NCI-H1930 (cell line): ENCODE measurements at regions not wholly inside any gene's neighbourhood (a gene's known extent, or its start where the extent isn't known, plus 50 kb on each side); places are given as distances from the start of the nearest gene placed in this dataset.

Experiments
- DNase-seq, 2 experiments: peaks; one replicate each; lab custom pipeline; 2025; lab: John Stamatoyannopoulos, UW

DNA sequence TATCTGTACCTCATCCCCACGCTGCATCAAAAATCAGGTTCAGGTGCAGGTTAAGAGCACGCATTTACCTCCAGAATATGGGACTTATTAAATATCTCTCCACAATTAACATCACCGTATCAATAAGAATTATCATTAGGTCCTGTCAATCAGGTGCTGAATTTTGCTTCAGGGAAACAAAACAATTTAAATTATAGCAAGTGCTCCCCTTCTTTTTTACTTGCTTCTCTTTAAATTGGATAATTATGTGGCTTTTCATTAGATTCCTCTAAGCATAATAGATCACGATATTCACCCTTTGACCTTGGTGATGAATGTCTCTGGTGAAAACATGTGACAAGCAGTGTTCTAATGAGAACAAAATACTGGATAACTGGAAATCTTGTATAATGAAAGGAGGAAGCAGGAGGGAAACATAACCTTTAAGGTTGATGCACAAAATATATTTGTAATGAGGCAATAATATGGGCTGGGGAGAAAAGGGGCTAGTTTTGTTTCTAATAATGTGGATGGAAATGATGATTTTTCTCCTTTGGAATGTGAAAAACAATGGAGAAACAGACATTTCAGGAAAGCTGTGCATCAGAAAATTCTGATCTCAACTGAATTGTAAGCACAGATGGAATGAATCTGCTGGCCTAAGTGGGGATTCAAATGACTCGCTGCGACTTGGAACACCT, 166.9 kb downstream of the SNX10 start:
- no peak for DNase-seq

DNA sequence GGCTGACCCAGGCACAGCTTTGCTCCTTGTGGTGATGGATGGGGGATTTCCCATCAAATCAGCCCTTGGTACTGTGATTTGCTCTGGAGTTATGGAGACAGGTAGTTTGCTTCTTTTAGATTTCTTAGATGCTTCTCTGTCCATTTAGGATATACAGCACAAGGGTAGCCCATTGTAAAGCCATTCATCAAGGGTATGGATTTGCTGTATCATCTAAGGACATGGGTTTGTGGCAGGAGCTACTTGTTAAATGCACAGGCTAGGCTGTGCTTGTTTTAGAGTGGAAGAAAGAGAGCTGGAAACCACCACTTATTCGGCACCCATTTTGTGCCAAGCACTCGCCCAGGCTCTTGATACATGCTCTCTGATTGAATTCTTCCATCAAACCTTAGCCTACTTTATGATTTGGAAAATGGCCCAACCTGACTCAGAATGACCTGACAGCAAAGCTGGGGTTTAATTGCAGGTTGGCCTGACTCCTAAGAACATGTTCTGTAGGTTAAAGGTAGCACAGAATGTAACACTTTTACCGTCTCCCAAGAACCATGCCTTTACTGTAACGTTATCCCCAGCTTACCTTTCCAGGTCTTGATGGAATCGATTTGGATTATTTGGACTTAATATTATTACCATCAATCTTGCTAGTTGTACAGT, 168.0 kb downstream of the SNX10 start:
- DNase-seq, result no peak

DNA sequence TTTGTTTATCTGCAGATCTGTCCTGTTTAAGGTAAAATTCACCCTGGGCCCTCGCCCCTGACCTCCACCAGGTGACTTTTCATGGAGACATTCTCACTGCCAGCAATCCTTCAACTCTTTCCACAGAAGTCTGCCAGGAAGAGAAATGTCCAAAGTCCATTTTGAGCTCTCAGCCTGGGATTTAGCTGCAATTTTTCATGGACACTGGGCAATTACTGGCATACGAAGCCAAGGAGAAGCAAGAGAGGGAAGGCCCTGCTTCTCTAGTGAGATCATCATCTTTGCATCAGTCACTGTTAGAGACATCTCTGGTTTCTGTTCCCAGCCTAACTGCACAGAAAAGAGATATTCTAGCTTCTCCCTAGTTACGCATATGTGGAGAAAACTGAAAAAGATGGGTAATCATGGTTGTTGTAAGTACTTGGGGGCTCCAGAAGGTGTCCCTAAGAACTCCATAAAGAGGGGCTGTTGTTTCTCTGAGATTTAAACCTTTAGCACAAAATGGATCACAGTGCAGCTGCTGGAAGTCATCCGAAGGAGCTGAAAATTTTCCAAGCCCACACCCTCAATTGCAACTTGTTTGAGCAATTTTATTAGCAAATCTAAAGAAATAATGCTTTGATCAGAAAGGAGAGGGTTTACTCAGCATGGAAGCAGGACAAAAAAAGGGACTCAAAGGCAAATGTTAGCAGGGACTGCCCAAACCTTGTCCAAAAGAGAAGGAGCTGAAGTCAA, 168.9 kb downstream of the SNX10 start:
- no peak for DNase-seq

- DNase-seq, result no peak
Observed at GRCh38 chr7:26461518-26461917, 169.9 kb downstream of the SNX10 start.

DNA sequence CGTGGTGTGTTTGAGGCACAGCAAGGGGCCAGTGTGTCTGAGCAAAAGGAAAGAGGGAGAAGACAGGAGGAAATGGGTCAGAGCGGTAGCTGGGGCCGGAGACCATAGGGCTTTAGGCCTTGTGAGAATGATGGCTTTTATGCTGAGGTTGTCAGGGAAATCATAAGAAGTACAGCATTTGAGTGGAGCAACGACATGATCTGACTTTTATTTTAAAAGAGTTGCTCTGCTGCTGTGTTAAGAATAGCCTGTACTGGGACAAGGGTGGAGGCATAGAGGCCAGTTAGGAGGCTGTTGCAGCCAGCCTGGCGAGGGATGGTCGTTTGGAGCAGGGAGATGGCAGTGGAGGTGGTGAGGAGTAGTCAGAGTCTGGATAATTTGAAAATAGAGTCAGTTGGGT, 174.3 kb downstream of the SNX10 start:
- no peak for DNase-seq

DNA sequence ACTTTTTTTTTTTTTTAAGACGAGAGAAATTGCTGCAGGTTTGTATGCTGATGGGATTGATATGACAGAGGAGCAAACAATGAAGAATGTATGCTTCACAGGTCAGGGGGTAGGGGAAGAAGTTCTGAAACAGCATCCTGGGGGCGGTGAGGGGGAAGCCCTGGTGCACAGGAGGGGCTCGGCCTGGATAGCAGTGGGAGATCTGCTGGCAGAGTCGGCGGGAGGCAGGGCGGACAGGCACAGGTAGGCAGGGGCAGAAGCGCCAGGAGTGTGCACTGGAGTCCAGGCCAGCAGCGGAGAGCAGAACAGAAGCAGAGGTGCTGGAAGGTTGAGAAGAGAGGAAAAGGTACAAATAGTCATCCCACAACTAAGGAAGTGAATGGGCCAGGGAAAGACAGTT, 175.4 kb downstream of the SNX10 start:
- DNase-seq, result no peak

DNA sequence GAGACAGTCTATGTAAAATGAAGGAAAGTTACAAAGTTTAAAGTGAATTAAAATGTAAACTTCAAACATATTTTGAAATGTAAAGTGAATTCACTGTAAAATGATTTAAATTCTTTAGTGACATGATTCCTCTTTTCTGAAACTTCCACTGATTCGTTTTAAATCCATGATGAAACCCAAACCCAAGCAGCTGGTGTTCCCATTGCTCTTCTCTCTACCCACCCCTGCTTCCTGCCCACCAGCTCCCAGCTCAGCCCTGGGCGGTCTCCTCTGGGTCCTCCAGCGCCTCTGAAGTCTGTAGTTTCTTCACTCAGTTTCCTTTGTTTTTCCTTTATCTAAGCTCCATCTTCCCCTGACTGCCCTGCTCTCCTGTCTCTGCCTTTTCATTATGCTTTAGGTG, 175.9 kb downstream of the SNX10 start:
- DNase-seq, result no peak

GRCh38 chr7:26468625-26469024, 177.0 kb downstream of the SNX10 start:
- no peak for DNase-seq

DNA sequence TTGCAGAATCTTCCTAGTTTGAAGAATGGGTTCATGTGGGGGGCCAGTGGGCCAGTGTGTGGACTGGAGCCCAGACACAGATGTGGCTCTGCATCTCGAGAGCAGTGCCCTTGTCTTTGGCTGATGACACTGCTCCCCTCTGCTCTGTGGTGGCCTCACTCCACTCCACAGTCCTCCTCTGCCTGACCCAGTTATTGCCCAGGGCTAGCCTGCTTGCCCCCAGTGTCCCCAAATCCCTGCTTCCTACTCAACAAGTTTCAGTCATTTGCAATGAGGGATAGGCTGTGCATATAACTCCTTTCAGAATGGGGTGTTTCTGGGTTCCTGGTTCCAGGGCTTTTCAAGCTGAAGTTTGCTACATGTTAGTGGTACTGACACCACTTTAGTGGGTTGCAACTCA, 177.5 kb downstream of the SNX10 start:
- no peak for DNase-seq

DNA sequence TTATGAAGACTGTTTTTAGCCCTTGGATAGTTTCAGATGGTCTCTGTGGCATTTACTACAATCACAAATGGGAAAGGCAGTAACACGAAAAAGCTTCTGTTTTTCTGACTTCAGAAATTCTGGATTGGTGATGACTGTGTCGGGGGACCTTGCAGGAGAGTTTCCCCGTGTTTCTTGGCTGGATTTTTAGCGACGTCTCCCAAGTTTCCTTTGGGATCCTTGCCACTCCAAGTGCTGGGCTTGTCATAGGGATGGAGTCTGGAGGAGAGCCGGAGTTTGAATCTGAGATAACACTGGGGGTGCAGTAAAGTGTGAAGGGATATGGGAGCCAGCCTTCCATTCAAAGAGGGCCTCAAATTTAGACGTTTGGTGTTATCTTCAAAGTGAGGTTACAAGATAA, 179.0 kb downstream of the SNX10 start:
- no peak for DNase-seq

GRCh38 chr7:26471306-26472075, 179.8 kb downstream of the SNX10 start:
- no peak for DNase-seq

DNA sequence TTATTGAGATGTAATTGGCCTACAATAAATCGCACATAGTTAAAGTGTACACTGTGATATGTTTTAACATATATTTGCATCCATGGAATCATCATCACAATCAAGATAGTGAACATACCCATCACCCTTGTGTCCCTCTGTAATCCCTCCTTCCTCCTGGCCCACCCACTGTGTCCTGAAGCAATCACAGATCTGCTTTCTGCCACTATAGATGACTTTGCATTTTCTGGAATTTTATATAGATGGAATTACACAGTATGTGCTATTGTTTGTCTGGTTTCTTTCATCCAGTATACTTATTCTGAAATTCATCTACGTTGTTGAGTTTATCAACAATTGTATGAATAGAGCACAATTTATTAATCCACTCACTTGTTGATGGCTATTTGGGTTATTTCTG, 181.3 kb downstream of the SNX10 start:
- DNase-seq, result no peak

GRCh38 chr7:26476271-26476670, 184.6 kb downstream of the SNX10 start:
- no peak for DNase-seq

- DNase-seq, result no peak
Observed at GRCh38 chr7:26477381-26477990, 185.8 kb downstream of the SNX10 start.

GRCh38 chr7:26478550-26478949, 186.9 kb downstream of the SNX10 start:
- no peak for DNase-seq

GRCh38 chr7:26479581-26479980, 187.9 kb downstream of the SNX10 start:
- DNase-seq, result no peak

GRCh38 chr7:26480156-26480555, 188.5 kb downstream of the SNX10 start:
- DNase-seq, result no peak

GRCh38 chr7:26482927-26483326, 191.3 kb downstream of the SNX10 start:
- no peak for DNase-seq

DNA sequence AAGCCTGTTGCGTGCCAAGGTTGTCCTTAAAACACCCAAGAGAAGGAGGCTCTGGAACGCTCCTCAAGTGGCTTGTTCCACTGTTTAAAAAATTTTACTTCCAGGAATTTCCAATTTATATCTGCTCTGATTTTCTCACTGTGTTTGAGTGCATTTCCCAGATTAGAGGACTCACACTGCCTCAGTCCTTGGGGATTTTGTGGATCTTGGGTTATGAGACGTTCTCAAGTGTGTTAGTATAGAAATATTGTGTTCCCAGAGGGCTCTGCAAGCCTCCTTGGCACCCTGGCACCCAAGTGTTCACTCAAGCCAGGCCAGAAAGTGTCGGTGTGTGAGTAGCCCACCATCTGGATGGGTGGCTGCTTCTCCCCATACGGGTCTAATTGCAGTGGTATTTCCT, 192.2 kb downstream of the SNX10 start:
- no peak for DNase-seq

DNA sequence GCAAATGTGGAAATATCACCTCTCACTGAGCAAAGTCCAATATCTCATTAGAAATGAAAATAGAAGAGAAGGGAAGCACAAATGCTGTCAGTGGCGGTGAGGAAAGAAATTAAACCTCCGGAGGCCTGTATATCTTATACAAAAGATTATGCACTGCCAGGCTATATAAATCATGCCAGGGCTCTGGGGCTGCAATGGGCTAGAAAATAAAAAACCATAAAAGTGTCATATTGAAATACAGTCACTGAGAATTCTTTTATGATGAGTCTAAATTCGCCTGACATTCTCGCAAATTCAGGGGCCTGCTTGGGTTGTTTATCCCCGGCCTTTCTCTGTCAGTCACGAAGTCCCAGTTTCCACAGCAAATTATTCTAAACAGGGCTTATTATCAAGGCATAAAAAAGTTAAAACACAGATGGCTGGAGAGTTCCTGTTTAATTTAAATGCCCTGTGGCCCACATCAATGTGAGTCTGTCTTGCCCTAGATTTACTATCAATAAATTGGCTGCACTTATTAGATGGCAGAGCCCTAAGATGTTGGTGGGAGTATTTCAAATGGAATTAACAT, 193.8 kb downstream of the SNX10 start:
- no peak for DNase-seq

GRCh38 chr7:26486153-26486552, 194.5 kb downstream of the SNX10 start:
- DNase-seq, result no peak
